ENCODE measurements at regions not wholly inside any gene's neighbourhood (a gene's known extent, or its start where the extent isn't known, plus 50 kb on each side); places are given as distances from the start of the nearest gene placed in this dataset.

DNA sequence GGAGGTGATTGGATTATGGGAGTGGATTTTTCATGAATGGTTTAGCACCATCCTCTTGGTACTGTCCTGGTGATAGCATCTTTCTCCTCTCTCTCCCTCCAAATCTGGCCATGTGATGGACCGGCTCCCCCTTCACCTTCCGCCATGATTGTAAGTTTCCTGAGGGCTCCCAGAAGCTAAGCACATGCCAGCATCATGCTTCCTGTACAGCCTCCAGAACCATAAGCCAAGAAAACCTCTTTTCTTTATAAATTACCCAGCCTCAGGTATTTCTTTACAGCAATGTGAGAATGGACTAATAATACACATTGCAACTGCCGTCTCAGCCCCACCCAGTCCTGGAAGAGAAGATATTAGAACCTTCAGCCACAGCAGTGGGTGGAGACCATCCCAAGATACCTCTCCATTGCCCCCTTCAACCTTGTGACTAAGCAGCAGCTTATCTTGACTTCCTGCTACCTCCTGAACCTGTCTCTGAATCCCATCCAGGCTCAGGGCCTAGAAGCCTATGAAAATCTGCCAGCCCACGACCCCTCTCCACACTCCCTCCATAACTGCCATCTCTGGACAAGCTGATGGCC is 81.8 kb upstream of the AGAP1 start:
- 92 to 93% methylated on average over 4 of the region's 4 CpGs for WGBS, 2 donors
- DNase-seq (ENCODE audit: low spot score in 2 of 2), result no peak
- H3K4me3 ChIP-seq (ENCODE audit: low read depth, poor library complexity, severe bottlenecking), result no peak overlapping the region
- intact Hi-C loops (cut with DNase I; ENCODE audit: low total_unique reads), result no loop called here
- TF ChIP-seq POLR2A (IDR thresholded peaks at IDR 0.05), result no peak
- TF ChIP-seq, protein P1, sequence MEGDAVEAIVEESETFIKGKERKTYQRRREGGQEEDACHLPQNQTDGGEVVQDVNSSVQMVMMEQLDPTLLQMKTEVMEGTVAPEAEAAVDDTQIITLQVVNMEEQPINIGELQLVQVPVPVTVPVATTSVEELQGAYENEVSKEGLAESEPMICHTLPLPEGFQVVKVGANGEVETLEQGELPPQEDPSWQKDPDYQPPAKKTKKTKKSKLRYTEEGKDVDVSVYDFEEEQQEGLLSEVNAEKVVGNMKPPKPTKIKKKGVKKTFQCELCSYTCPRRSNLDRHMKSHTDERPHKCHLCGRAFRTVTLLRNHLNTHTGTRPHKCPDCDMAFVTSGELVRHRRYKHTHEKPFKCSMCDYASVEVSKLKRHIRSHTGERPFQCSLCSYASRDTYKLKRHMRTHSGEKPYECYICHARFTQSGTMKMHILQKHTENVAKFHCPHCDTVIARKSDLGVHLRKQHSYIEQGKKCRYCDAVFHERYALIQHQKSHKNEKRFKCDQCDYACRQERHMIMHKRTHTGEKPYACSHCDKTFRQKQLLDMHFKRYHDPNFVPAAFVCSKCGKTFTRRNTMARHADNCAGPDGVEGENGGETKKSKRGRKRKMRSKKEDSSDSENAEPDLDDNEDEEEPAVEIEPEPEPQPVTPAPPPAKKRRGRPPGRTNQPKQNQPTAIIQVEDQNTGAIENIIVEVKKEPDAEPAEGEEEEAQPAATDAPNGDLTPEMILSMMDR (IDR thresholded peaks at IDR 0.05), result no peak

DNA sequence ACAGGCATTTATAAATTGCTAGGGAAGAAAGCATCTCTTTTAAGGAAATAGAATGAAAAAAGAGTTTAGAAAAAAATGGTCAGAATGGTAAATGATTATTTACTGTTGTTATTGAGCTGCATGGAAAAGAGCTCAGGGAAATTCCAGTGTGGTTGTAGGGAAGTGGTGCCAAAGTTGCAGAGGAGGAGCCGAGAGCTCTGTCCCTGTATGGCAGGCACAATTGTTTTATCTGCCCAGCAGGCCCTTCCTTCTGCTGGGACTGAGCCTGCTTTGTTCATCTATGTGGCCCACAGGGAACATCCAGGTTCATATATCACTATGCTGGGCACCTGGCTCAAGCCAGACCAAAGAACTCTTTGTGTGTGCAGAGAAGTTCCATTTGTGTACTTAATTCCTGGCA is 80.8 kb upstream of the AGAP1 start:
- intact Hi-C loops (cut with DNase I; ENCODE audit: low total_unique reads), result no loop called here
- H3K4me3 ChIP-seq (ENCODE audit: low read depth, poor library complexity, severe bottlenecking), result no peak overlapping the region
- DNase-seq (ENCODE audit: low spot score in 2 of 2), result no peak
- no peak for TF ChIP-seq POLR2A (IDR thresholded peaks at IDR 0.05)
- WGBS, 2 donors, result 40 to 48% methylated on average over 1 of the region's 1 CpG

DNA sequence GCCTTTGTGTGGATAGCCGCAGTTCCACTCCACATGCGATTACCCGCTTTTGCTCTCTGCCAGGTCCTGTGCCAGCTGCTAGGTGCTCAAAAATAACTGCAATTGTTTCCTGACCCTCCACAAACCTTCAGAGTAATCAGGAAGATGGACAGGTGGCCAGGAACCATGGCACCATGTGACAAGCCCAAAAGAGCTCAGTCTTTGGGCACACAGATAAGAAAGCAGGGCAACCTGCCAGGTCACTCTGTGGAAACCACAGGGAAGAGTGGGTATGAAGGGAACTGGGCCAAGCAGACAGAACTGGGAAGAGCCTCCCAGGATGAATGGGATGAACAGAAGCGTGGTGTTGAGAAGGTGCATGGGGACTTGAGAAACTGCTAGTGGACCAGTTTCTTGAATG is 79.4 kb upstream of the AGAP1 start:
- WGBS, 2 donors, result 77 to 81% methylated on average over 4 of the region's 4 CpGs
- no peak overlapping the region for H3K4me3 ChIP-seq (ENCODE audit: low read depth, poor library complexity, severe bottlenecking)
- intact Hi-C loops (cut with DNase I; ENCODE audit: low total_unique reads), result no loop called here
- DNase-seq (ENCODE audit: low spot score in 2 of 2), result no peak
- no peak for TF ChIP-seq POLR2A (IDR thresholded peaks at IDR 0.05)
- TF ChIP-seq, protein P1 (IDR thresholded peaks at IDR 0.05), result no peak

DNA sequence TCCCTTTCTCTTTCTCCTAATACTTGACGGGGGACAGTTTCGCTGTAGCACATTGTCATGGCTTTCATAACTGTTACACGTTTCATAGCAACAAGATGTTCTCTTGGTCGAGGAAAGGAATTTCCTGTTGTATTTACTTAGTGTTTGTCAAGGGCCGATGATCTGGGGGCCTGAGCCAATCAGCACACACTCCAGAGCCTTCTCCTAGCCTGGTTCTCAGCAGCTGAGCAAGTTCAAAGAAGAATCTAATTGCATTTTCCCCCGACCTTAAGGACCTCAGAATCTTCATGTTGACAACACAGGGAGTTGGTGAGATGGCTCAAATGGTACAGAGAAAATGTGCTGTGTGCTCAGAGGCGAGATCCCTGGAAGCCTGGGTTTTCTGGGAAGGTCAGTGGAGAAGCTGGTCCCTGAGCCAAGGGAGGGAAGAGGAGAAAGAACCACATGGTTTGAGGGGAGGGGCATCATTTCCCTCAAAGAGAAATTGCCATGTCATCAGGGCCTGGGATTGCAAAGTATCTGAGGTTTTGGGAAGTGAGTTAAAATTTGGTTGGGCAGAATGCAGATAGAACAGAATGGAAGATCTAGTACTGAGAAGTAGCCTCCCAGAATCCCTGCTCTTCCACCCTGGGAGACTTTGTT is 76.9 kb upstream of the AGAP1 start:
- DNase-seq (ENCODE audit: low spot score in 2 of 2), result no peak
- TF ChIP-seq, protein P1 (IDR thresholded peaks at IDR 0.05), result no peak
- no peak for TF ChIP-seq POLR2A (IDR thresholded peaks at IDR 0.05)
- intact Hi-C loops (cut with DNase I; ENCODE audit: low total_unique reads), result no loop called here
- H3K4me3 ChIP-seq (ENCODE audit: low read depth, poor library complexity, severe bottlenecking), result no peak overlapping the region
- WGBS, 2 donors, result 46 to 57% methylated on average over 7 of the region's 7 CpGs

DNA sequence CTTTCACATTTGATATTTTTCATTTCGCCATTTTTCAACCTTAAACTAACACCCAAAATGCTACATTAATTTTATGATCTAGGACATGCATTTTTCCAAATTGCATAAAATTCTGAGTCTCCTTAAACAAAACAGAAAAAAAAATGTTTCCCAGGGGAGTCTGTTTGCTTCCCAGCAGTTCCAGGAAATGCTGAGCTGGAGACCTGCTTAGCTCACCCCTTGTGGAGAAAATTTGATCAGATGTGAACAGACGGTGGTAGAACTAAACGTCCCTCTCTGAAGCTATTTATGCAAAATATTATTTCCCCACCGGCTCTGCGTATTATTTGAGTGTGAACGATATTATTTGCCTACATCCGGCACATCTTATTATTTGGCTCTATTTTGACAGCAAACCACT is 74.9 kb upstream of the AGAP1 start:
- intact Hi-C loops (cut with DNase I; ENCODE audit: low total_unique reads), result no loop called here
- no peak overlapping the region for H3K4me3 ChIP-seq (ENCODE audit: low read depth, poor library complexity, severe bottlenecking)
- DNase-seq (ENCODE audit: low spot score in 2 of 2), result no peak
- 73 to 76% methylated on average over 7 of the region's 7 CpGs for WGBS, 2 donors
- TF ChIP-seq POLR2A (IDR thresholded peaks at IDR 0.05), result no peak
- TF ChIP-seq, protein P1 (IDR thresholded peaks at IDR 0.05), result no peak

DNA sequence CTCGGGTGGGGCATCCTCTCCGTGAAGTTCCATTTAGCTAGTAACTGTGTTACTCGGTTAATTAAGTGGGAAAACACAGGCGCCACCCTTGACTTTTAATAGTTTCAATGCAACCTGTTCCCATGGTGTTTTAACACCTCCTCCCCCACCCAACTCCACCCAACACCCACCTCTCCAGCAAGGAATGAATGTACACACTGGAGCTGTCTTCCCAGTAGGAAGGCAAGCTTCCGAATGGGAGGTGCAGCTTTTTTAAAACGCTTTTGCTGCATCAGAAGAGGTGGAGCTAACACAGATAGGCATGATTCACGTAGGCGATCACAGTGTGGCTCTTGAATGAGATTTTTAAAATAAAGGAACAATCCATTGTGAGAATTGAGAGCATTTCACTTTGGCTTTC is 73.8 kb upstream of the AGAP1 start:
- TF ChIP-seq, protein P1 (IDR thresholded peaks at IDR 0.05), result no peak
- TF ChIP-seq POLR2A (IDR thresholded peaks at IDR 0.05), result no peak
- no peak for DNase-seq (ENCODE audit: low spot score in 2 of 2)
- intact Hi-C loops (cut with DNase I; ENCODE audit: low total_unique reads), result no loop called here
- no peak overlapping the region for H3K4me3 ChIP-seq (ENCODE audit: low read depth, poor library complexity, severe bottlenecking)
- WGBS, 2 donors, result 73 to 76% methylated on average over 8 of the region's 8 CpGs
